Neuronal stem cell (in vitro differentiated cells): ENCODE measurements at regions not wholly inside any gene's neighbourhood (a gene's known extent, or its start where the extent isn't known, plus 50 kb on each side); places are given as distances from the start of the nearest gene placed in this dataset.

Experiments used
- DNase-seq: peaks from one replicate; pipeline ENCODE4 v3.0.0-alpha.2; 2013; ENCODE audit warnings: low spot score
- H2AFZ ChIP-seq: one replicate; pipeline ENCODE4 v1.6.1; 2013; ENCODE audit warnings: mild to moderate bottlenecking, low read length, inconsistent platforms
- H2AK5ac ChIP-seq: 2 replicates; pipeline ENCODE4 v1.6.1; 2013; ENCODE audit warnings: low read depth, mild to moderate bottlenecking, inconsistent platforms, low read length, moderate library complexity, mixed read lengths
- H2BK120ac ChIP-seq: 2 replicates; pipeline ENCODE4 v1.6.1; 2013; ENCODE audit warnings: low read depth, mild to moderate bottlenecking, inconsistent platforms, low read length, moderate library complexity, mixed read lengths
- H2BK12ac ChIP-seq: one replicate; pipeline ENCODE4 v1.6.1; 2013; ENCODE audit warnings: low read length, inconsistent platforms
- H2BK15ac ChIP-seq: 2 replicates; pipeline ENCODE4 v1.6.1; 2013; ENCODE audit warnings: mild to moderate bottlenecking, low read length, inconsistent platforms, mixed read lengths
- H2BK5ac ChIP-seq: one replicate; pipeline ENCODE4 v1.6.1; 2013; ENCODE audit warnings: inconsistent platforms, mild to moderate bottlenecking, low read length, moderate library complexity
- H3K14ac ChIP-seq: one replicate; pipeline ENCODE4 v1.6.1; 2013; ENCODE audit warnings: low read length, inconsistent platforms
- H3K18ac ChIP-seq: 2 replicates; pipeline ENCODE4 v1.6.1; 2013; ENCODE audit warnings: low read length, inconsistent platforms
- H3K23ac ChIP-seq: 2 replicates; pipeline ENCODE4 v1.6.1; 2013; ENCODE audit warnings: low read depth, mild to moderate bottlenecking, mixed read lengths, low read length, inconsistent platforms; ENCODE audit not compliant: poor library complexity
- H3K27ac ChIP-seq: replicated peaks from 3 replicates; pipeline ENCODE4 v1.5.1; 2013; ENCODE audit warnings: low read length, inconsistent platforms
- H3K27me3 ChIP-seq, 3 experiments: 2 replicates each; pipeline ENCODE4 v1.6.1; 2013; ENCODE audit warnings: low read length in 3 of 3, mild to moderate bottlenecking in 2 of 3, inconsistent platforms in 1 of 3, low read depth in 1 of 3, mixed read lengths in 1 of 3, moderate library complexity in 1 of 3; ENCODE audit not compliant: control insufficient read depth in 3 of 3, insufficient read depth in 3 of 3
- H3K36me3 ChIP-seq, 2 donors: replicated peaks in 1 of 2; 2 replicates each; pipeline ENCODE4 v1.6.1; 2013; ENCODE audit warnings: low read length in 2 of 2; ENCODE audit not compliant: control insufficient read depth in 2 of 2, insufficient read depth in 2 of 2
- H3K4ac ChIP-seq: 2 replicates; pipeline ENCODE4 v1.6.1; 2013; ENCODE audit warnings: inconsistent platforms, mild to moderate bottlenecking, low read length, moderate library complexity
- H3K4me1 ChIP-seq, 2 donors: 1 replicate in 1 of 2; 2 replicates in 1 of 2; pipeline ENCODE4 v1.6.1; 2013; ENCODE audit warnings: low read length in 2 of 2, low read depth in 1 of 2; ENCODE audit not compliant: control insufficient read depth in 2 of 2, insufficient read depth in 1 of 2
- H3K4me2 ChIP-seq: one replicate; pipeline ENCODE4 v1.6.1; 2013; ENCODE audit warnings: mild to moderate bottlenecking, low read length, inconsistent platforms; ENCODE audit not compliant: insufficient read depth, poor library complexity, severe bottlenecking
- H3K4me3 ChIP-seq, 2 donors: 2 replicates each; pipeline ENCODE4 v1.5.1; 2013; ENCODE audit warnings: low read length in 2 of 2, mild to moderate bottlenecking in 2 of 2, inconsistent platforms in 1 of 2, moderate library complexity in 1 of 2
- H3K79me1 ChIP-seq: one replicate; pipeline ENCODE4 v1.6.1; 2013; ENCODE audit warnings: low read depth, mild to moderate bottlenecking, inconsistent platforms, low read length, moderate library complexity
- H3K9ac ChIP-seq: one replicate; pipeline ENCODE4 v1.6.1; 2013; ENCODE audit warnings: mild to moderate bottlenecking, low read depth, low read length, inconsistent platforms; ENCODE audit not compliant: poor library complexity
- H3K9me3 ChIP-seq, 2 donors: replicated peaks in 1 of 2; 2 replicates each; pipeline versions ENCODE3 to v1.6.1; 2013; ENCODE audit warnings: low read length in 2 of 2, mild to moderate bottlenecking in 2 of 2, inconsistent platforms in 1 of 2, low read depth in 1 of 2, mixed read lengths in 1 of 2, moderate library complexity in 1 of 2; ENCODE audit not compliant: control insufficient read depth in 2 of 2, insufficient read depth in 1 of 2
- H4K8ac ChIP-seq: one replicate; pipeline ENCODE4 v1.6.1; 2013; ENCODE audit warnings: low read depth, mild to moderate bottlenecking, inconsistent platforms, low read length, moderate library complexity
- H4K91ac ChIP-seq: one replicate; pipeline ENCODE4 v1.6.1; 2013; ENCODE audit warnings: low read length, low read depth, mild to moderate bottlenecking, inconsistent platforms; ENCODE audit not compliant: poor library complexity
- WGBS, 2 donors: extraction: QIAGEN DNeasy Blood & Tissue Kit; methylation state at CpG; one replicate each; pipeline ENCODE4 v1.1.7; 2013; ENCODE audit warnings: missing lambda C conversion rate in 2 of 2, mixed read lengths in 1 of 2; ENCODE audit not compliant: insufficient read length in 2 of 2, insufficient replicate concordance in 1 of 2; ENCODE audit errors: extremely low coverage in 2 of 2; 5-methylcytosine and 5-hydroxymethylcytosine counted together

GRCh38 chr7:10472115-10472514 is 501.6 kb upstream of the PHF14 start:
- H3K27ac ChIP-seq, result no peak overlapping the region
- no peak overlapping the region for H3K4me3 ChIP-seq
- no peak overlapping the region for H2BK120ac ChIP-seq
- H4K91ac ChIP-seq, result no peak overlapping the region
- no peaks in the 10 kb centered on the region for H3K27me3 ChIP-seq
- no peak overlapping the region for H3K14ac ChIP-seq
- H4K8ac ChIP-seq, result no peak overlapping the region
- H3K36me3 ChIP-seq, result no peaks in the 10 kb centered on the region
- no peak overlapping the region for H2BK12ac ChIP-seq
- H2AFZ ChIP-seq, result no peak overlapping the region
- H3K9me3 ChIP-seq, result no peaks in the 10 kb centered on the region
- H3K4me2 ChIP-seq, result no peak overlapping the region
- H3K4me1 ChIP-seq, result no peaks in the 10 kb centered on the region
- H2AK5ac ChIP-seq, result no peak overlapping the region
- no CpG with 5 or more reads among the region's 3 CpGs for WGBS, 2 donors
- H3K79me1 ChIP-seq, result no peaks in the 10 kb centered on the region
- no peak overlapping the region for H3K23ac ChIP-seq
- H3K18ac ChIP-seq, result no peak overlapping the region
- no peak overlapping the region for H2BK15ac ChIP-seq
- DNase-seq, result no peak
- no peak overlapping the region for H2BK5ac ChIP-seq
- H3K9ac ChIP-seq, result no peak overlapping the region
- H3K4ac ChIP-seq, result no peak overlapping the region

GRCh38 chr7:10473569-10473968 is 500.1 kb upstream of the PHF14 start:
- Histone ChIP-seq H4K8ac (no peak overlapping the region), H2AK5ac (no peak overlapping the region), H3K79me1 (no peaks in the 10 kb centered on the region), H3K4me3 (no peak overlapping the region), H3K27ac (no peak overlapping the region), H2BK5ac (no peak overlapping the region), H3K9me3 (no peaks in the 10 kb centered on the region), H2AFZ (no peak overlapping the region), H3K18ac (no peak overlapping the region), H2BK12ac (no peak overlapping the region), H3K27me3 (no peaks in the 10 kb centered on the region), H3K23ac (no peak overlapping the region), H3K4me2 (no peak overlapping the region), H3K4me1 (no peaks in the 10 kb centered on the region), H3K14ac (no peak overlapping the region), H2BK15ac (no peak overlapping the region), H2BK120ac (no peak overlapping the region), H4K91ac (no peak overlapping the region), H3K36me3 (no peaks in the 10 kb centered on the region), H3K9ac (no peak overlapping the region), H3K4ac (no peak overlapping the region)
- no CpG with 5 or more reads among the region's 3 CpGs for WGBS, 2 donors
- DNase-seq, result no peak

- Histone ChIP-seq H2BK15ac (no peak overlapping the region), H3K4me3 (no peak overlapping the region), H3K18ac (no peak overlapping the region), H2BK5ac (no peak overlapping the region), H3K4me2 (no peak overlapping the region), H3K14ac (no peak overlapping the region), H3K4me1 (no peaks in the 10 kb centered on the region), H2BK120ac (no peak overlapping the region), H3K9ac (no peak overlapping the region), H3K36me3 (no peaks in the 10 kb centered on the region), H3K27me3 (no peaks in the 10 kb centered on the region), H2AFZ (no peak overlapping the region), H3K79me1 (no peaks in the 10 kb centered on the region), H3K23ac (no peak overlapping the region), H3K9me3 (no peaks in the 10 kb centered on the region), H2BK12ac (no peak overlapping the region), H4K91ac (no peak overlapping the region), H3K27ac (no peak overlapping the region), H2AK5ac (no peak overlapping the region), H4K8ac (no peak overlapping the region), H3K4ac (no peak overlapping the region)
- no CpG with 5 or more reads among the region's 3 CpGs for WGBS, 2 donors
- no peak for DNase-seq
Observed at GRCh38 chr7:10474048-10474447, 499.6 kb upstream of the PHF14 start.

- H3K27me3 ChIP-seq, result no peaks in the 10 kb centered on the region
- peak overlapping the region; percentile 7 for H4K8ac ChIP-seq
- peak overlapping the region; percentile 82 for H3K18ac ChIP-seq
- H2AK5ac ChIP-seq, result peak overlapping the region; percentile 19
- H4K91ac ChIP-seq, result no peak overlapping the region
- no peak overlapping the region for H2AFZ ChIP-seq
- H3K14ac ChIP-seq, result no peak overlapping the region
- no peak overlapping the region for H2BK12ac ChIP-seq
- no peaks in the 10 kb centered on the region for H3K79me1 ChIP-seq
- H3K9ac ChIP-seq, result no peak overlapping the region
- H2BK5ac ChIP-seq, result no peak overlapping the region
- no peak overlapping the region for H3K4ac ChIP-seq
- H3K36me3 ChIP-seq, result no peaks in the 10 kb centered on the region
- H3K27ac ChIP-seq, result no peak overlapping the region
- H3K23ac ChIP-seq, result no peak overlapping the region
- no peaks in the 10 kb centered on the region for H3K4me1 ChIP-seq
- no peak overlapping the region for H3K4me3 ChIP-seq
- H2BK15ac ChIP-seq, result no peak overlapping the region
- DNase-seq, result no peak
- no peaks in the 10 kb centered on the region for H3K9me3 ChIP-seq
- no peak overlapping the region for H2BK120ac ChIP-seq
- WGBS, 2 donors, result no CpG with 5 or more reads among the region's 20 CpGs
- no peak overlapping the region for H3K4me2 ChIP-seq
Observed at GRCh38 chr7:10475940-10476641, 497.6 kb upstream of the PHF14 start.
